ENCODE measurements at regions not wholly inside any gene's neighbourhood (a gene's known extent, or its start where the extent isn't known, plus 50 kb on each side); places are given as distances from the start of the nearest gene placed in this dataset.

GRCh38 chr7:69208276-69208675 is 390.0 kb upstream of the AUTS2 start:
- TF ChIP-seq CTCF (conservative IDR thresholded peaks at IDR 0.05; ENCODE audit: low read depth, low read length) (no peak), EZH2 (IDR thresholded peaks at IDR 0.05; ENCODE audit: low read length, unreplicated experiment) (no peak), EZH2phosphoT487 (IDR thresholded peaks at IDR 0.05; ENCODE audit: borderline replicate concordance, low read length) (no peak)
